ENCODE measurements at regions not wholly inside any gene's neighbourhood (a gene's known extent, or its start where the extent isn't known, plus 50 kb on each side); places are given as distances from the start of the nearest gene placed in this dataset.

DNA sequence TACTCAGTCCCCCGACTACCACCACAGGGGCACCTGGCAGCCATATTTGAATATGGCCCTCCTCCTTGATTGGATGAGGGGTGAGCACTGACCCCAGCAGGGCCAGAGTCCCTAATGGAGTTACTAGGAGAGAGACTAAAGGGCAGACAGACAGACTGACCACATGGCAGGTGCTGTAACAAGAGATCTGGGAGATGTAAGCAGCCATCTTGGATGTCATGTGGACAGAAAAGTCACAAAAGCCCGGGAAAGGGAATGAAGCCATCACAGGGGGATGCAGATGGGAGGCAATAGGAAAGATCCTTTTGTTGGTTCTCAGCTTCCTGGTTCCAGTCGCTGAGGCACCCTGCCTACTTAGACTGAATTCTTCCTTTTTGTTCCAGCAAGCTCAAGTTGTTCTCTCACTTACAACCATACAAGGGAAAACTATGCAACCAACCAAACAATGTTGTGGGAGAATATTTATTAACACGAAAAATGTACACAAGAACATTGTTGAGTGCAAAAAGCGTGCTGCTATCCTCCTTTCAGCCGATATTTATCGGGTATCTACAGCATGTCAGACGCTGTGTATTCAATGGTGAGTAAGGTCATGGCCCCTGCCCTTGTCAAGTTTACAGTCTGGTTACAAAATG lies 511.6 kb upstream of the PROK2 start:
- no peak for TF ChIP-seq NFIC (IDR thresholded peaks at IDR 0.05; ENCODE audit: borderline replicate concordance)
- TF ChIP-seq FOSL2 (IDR thresholded peaks at IDR 0.05; ENCODE audit: borderline replicate concordance, low read depth), result no peak
- TF ChIP-seq, protein P1, sequence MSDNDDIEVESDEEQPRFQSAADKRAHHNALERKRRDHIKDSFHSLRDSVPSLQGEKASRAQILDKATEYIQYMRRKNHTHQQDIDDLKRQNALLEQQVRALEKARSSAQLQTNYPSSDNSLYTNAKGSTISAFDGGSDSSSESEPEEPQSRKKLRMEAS (IDR thresholded peaks at IDR 0.05; ENCODE audit: low read depth), result no peak
- TF ChIP-seq, protein P2, sequence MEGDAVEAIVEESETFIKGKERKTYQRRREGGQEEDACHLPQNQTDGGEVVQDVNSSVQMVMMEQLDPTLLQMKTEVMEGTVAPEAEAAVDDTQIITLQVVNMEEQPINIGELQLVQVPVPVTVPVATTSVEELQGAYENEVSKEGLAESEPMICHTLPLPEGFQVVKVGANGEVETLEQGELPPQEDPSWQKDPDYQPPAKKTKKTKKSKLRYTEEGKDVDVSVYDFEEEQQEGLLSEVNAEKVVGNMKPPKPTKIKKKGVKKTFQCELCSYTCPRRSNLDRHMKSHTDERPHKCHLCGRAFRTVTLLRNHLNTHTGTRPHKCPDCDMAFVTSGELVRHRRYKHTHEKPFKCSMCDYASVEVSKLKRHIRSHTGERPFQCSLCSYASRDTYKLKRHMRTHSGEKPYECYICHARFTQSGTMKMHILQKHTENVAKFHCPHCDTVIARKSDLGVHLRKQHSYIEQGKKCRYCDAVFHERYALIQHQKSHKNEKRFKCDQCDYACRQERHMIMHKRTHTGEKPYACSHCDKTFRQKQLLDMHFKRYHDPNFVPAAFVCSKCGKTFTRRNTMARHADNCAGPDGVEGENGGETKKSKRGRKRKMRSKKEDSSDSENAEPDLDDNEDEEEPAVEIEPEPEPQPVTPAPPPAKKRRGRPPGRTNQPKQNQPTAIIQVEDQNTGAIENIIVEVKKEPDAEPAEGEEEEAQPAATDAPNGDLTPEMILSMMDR (IDR thresholded peaks at IDR 0.05), result no peak
- no peak for TF ChIP-seq ELF1 (IDR thresholded peaks at IDR 0.05)
- H3K79me2 ChIP-seq (ENCODE audit: insufficient read depth), result no peaks in the 10 kb centered on the region
- H3K9me2 ChIP-seq, result no peaks in the 10 kb centered on the region
- no peak overlapping the region for H3K4me2 ChIP-seq
- H3K36me3 ChIP-seq (replicated peaks in 1 of 2; ENCODE audit: control insufficient read depth in 1 of 2, insufficient read depth in 2 of 2, low read length in 1 of 2), result no peaks in the 10 kb centered on the region
- no peak overlapping the region for H3K9ac ChIP-seq
- H3K4me3 ChIP-seq (ENCODE audit: low read depth in 2 of 2, low read length in 1 of 2), result no peak overlapping the region
- 69% methylated on average over 8 of the region's 8 CpGs for WGBS (ENCODE audit: low lambda C conversion rate)
- no peaks in the 10 kb centered on the region for H3K9me3 ChIP-seq
- no peak overlapping the region for H2AFZ ChIP-seq (ENCODE audit: low read depth)
- DNase-seq, result no peak
- peaks cover 0 to 54% of the 10 kb centered on the region in 2 experiments; a peak in 2 of 4 replicates for H3K4me1 ChIP-seq (ENCODE audit: control insufficient read depth in 1 of 2, insufficient read depth in 2 of 2, low read depth in 1 of 2, low read length in 1 of 2)
- CTCF ChIA-PET, result interaction anchor here (1.4 to 1.9 kb wide), 2 partner anchors 10 to 370 kb away, joined by 4 to 6 read pairs; no protein-coding TSS in a partner anchor
- H3F3A ChIP-seq (replicated peaks; ENCODE audit: insufficient read depth), result no peaks in the 10 kb centered on the region
- H3K27me3 ChIP-seq (ENCODE audit: insufficient read depth), result peaks cover 10% of the 10 kb centered on the region; the same call in 1 of the 2 replicates
- POLR2A ChIA-PET, result no interaction called here
- no peaks in the 10 kb centered on the region for H4K20me1 ChIP-seq (ENCODE audit: insufficient read depth)
- H3K27ac ChIP-seq (ENCODE audit: low read depth in 2 of 2, low read length in 1 of 2), result peak overlapping the region in 1 of 2 experiments; percentile 95; a peak in 2 of 4 replicates

DNA sequence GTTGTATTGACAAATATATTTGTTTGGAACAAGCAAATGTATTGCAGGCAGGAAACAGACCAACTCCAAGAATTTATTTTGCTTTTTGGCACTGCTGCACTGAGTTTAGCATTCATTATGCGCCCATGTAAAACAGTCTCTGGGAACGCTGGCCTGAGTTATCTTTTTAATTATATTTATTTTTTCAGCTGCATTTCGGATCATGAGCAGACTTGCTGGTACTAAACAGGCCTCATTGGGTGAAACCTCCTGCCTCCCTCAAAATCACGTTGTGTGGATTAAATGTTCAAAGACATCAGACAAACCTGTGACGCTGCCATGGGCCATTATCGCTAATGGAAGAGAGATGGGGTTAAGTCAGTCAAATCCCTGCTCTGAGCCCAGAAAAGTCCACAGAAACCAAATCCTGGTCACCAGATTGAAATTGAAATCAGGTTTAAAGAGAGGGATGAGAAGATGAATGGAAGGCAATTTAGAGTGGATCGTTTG lies 511.1 kb upstream of the PROK2 start:
- Histone ChIP-seq H3K9me3 (no peaks in the 10 kb centered on the region), H3K27ac (ENCODE audit: low read depth in 2 of 2, low read length in 1 of 2) (peak overlapping the region in 1 of 2 experiments; percentile 95; a peak in 2 of 4 replicates), H3K4me1 (ENCODE audit: control insufficient read depth in 1 of 2, insufficient read depth in 2 of 2, low read depth in 1 of 2, low read length in 1 of 2) (peaks cover 0 to 60% of the 10 kb centered on the region in 2 experiments; a peak in 2 of 4 replicates), H3K36me3 (replicated peaks in 1 of 2; ENCODE audit: control insufficient read depth in 1 of 2, insufficient read depth in 2 of 2, low read length in 1 of 2) (no peaks in the 10 kb centered on the region), H3K9me2 (no peaks in the 10 kb centered on the region), H4K20me1 (ENCODE audit: insufficient read depth) (no peaks in the 10 kb centered on the region), H2AFZ (ENCODE audit: low read depth) (no peak overlapping the region), H3K9ac (no peak overlapping the region), H3K4me2 (no peak overlapping the region), H3K79me2 (ENCODE audit: insufficient read depth) (no peaks in the 10 kb centered on the region), H3F3A (replicated peaks; ENCODE audit: insufficient read depth) (no peaks in the 10 kb centered on the region), H3K4me3 (ENCODE audit: low read depth in 2 of 2, low read length in 1 of 2) (no peak overlapping the region), H3K27me3 (ENCODE audit: insufficient read depth) (peaks cover 10% of the 10 kb centered on the region; the same call in 1 of the 2 replicates)
- WGBS (ENCODE audit: low lambda C conversion rate), result 68% methylated on average over 7 of the region's 7 CpGs
- TF ChIP-seq GATA2 (CRISPR knock-in tag; IDR thresholded peaks at IDR 0.05) (peak; percentile 72), TCF12 (IDR thresholded peaks at IDR 0.05) (peak; percentile 21; the same call in 1 of the 2 replicates), NFIC (IDR thresholded peaks at IDR 0.05; ENCODE audit: borderline replicate concordance) (no peak), SIN3A (IDR thresholded peaks at IDR 0.05; ENCODE audit: borderline replicate concordance, low read depth, low read length) (no peak), RFX5 (IDR thresholded peaks at IDR 0.05; ENCODE audit: low read length) (peak; percentile 15; the same call in 1 of the 2 replicates), SMC3 (IDR thresholded peaks at IDR 0.05; ENCODE audit: low read depth, low read length) (peak; percentile 6; the same call in 1 of the 2 replicates), RCOR1 (IDR thresholded peaks at IDR 0.05; ENCODE audit: low read length) (peak; percentile 83; the same call in 1 of the 2 replicates), TAF1 (IDR thresholded peaks at IDR 0.05; ENCODE audit: borderline replicate concordance, low read depth, low read length) (no peak), RAD21 (IDR thresholded peaks at IDR 0.05; ENCODE audit: low read length) (peak; percentile 32), EP300 (IDR thresholded peaks at IDR 0.05; ENCODE audit: borderline replicate concordance in 1 of 2, low read depth in 1 of 2, low read length in 1 of 2) (peak in 1 of 2 experiments; percentile 86; a peak in 2 of 4 replicates), FOXJ3 (CRISPR knock-in tag; IDR thresholded peaks at IDR 0.05) (0 out of 2 replicates have a peak, but pooled peaks have one; percentile 33)
- TF ChIP-seq, protein P3, sequence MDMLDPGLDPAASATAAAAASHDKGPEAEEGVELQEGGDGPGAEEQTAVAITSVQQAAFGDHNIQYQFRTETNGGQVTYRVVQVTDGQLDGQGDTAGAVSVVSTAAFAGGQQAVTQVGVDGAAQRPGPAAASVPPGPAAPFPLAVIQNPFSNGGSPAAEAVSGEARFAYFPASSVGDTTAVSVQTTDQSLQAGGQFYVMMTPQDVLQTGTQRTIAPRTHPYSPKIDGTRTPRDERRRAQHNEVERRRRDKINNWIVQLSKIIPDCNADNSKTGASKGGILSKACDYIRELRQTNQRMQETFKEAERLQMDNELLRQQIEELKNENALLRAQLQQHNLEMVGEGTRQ (IDR thresholded peaks at IDR 0.05; ENCODE audit: borderline replicate concordance, low read depth, low read length), result no peak
- POLR2A ChIA-PET, result no interaction called here
- CTCF ChIA-PET, result interaction anchor here (0.6 to 1.9 kb wide), 3 partner anchors 11 to 370 kb away, joined by 3 to 6 read pairs (median 4); no protein-coding TSS in a partner anchor
- peak; percentile 62 for DNase-seq
